T-helper 1 cell treated with Interleukin-12 subunit alpha and Interleukin-12 subunit beta and Interleukin-4 antibody, amounts not matched to agents 30 ng/mL and 1 ng/mL, for 36 hours (primary cell): ENCODE measurements at regions not wholly inside any gene's neighbourhood (a gene's known extent, or its start where the extent isn't known, plus 50 kb on each side); places are given as distances from the start of the nearest gene placed in this dataset.
"Not testable (repeated sequence)": the region's sequence is repeated elsewhere in the genome, so short reads cannot be mapped to it uniquely, and the experiment has no call there.

Experiments
- intact Hi-C: fragments of 100-400 bp; cut with micrococcal nuclease; formaldehyde crosslinking; loops from one replicate; pipeline ENCODE4 v1.15.1; 2024

DNA sequence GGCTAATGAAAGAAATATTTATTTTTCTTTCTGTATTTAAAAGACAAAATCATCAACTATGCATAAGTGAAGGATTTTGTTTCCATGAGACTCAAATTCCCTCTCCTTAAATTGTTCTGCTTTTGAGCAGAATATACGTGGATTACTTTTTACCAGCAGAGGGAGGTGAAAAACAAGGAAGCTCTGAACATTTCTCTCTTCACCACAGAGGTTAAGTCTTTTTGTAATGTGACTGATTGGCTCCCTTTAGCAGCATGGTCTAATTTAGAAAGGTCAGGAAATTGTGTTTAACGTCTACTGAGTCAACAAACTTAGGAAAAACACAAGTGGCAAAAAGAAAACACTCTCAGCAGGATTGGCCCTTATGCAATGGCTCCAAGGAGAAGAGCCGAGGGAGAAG, 55.1 kb upstream of the F9 start:
- intact Hi-C loops: no loop called here

DNA sequence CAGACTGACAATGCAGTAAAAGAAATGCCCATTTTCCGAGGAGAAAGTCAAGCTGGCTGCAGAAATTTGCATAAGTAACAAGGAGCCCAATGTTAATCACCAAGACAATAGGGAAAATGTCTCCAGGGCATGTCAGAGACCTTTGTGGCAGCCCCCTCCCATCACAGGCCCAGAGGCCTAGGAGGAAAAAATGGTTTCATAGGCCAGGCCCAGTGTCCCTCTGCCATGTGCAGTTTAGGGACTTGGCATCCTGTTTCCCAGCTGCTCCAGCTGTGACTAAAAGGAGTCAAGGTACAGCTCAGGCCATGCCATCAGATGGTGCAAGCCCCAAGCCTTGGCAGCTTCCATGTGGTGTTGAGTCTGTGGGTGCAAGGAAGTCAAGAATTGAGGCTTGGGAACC, 68.6 kb upstream of the F9 start:
- intact Hi-C loops: not testable (repeated sequence)

DNA sequence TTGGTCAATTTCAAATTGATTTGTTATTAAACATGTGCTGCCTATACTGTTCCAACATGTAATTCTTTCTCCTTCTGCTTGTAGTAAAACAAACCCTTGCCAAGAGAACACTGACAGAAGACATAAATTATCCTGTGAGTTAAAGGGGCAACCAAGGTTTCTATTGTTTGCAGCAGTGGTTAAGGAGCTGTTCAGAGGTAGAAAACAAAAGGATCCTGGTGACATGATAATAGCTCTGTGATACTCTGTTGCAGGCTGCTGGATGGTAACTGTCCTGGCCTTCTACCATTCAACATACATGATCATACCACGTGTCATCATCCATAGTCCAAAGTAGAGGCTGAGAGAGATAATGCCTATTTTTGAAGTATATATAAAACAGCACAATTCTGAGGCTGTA, 75.8 kb upstream of the F9 start:
- intact Hi-C loops: no loop called here

DNA sequence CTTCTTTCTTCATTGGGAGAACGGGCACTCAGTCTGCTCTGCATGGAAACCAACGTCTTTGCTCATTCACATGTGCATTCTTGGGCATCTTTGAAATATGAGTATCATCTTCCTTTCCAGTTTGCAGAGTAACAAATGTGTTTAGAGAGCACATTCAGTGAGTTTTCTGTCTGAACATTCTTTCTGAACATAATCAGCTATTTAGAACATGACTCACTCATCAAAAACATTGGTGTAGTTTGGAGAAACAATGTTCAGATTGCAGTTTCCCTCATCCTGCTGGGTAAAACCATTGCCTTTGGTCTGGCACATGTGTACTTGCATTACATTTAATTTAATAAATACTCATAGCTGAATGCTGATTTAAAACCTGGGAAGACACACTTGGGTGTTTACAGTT, 81.5 kb upstream of the F9 start:
- intact Hi-C loops: no loop called here

DNA sequence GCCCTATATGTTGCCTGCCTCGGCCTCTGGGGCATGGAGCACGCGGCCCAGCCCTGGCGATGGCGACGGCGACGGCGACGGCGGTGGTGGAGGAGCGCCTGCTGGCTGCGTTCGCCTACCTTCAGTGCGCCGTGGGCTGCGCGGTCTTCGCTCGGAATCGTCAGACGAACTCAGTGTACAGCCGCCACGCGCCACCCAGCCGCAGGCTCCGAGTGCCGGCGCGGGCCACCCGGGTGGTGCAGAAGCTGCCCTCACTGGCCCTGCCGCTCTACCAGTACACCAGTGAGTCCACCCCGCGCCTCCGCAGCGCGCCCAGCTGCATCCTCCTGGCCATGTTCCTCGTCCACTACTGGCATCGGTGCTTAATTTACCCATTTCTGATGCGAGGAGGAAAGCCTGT, 83.7 kb upstream of the F9 start:
- intact Hi-C loops: no loop called here

DNA sequence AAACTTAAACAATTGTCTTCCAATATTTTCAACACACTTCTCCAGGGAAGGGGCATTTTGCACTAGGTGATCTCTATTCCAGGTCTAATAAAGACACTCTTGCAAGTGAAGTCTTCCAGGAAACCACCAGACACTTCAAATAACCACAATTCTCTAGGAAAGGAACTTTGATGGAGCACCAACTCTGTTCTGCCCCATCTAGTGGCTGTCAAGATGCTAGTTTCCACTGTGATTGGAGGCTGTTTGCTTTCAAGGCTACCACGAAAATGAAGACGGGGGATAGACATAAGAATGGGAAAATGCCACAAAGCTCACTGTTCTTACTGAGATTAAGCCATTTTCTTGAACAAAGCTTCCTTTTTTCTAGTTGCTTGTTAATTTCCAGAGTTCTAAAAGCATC, 100.6 kb upstream of the F9 start:
- intact Hi-C loops: no loop called here

DNA sequence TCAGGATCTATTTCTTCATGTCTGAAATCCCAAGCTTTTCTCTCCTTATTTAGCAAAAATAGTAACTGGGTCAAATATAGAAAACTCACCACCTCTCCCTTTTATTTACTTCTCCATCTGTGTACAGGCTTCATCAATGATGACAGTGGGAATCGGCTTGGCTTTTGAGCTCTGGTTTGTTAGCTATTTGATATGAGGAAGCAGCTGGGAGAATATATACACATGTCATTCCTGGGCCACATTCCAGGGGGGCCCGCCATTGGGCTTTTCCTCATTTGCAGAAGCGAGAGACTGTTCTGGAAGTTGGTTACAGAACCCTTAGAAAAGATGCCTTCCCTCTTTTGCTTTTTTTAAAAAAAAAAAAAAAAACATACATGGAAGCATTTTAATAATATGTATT, 107.4 kb upstream of the F9 start:
- intact Hi-C loops: no loop called here

DNA sequence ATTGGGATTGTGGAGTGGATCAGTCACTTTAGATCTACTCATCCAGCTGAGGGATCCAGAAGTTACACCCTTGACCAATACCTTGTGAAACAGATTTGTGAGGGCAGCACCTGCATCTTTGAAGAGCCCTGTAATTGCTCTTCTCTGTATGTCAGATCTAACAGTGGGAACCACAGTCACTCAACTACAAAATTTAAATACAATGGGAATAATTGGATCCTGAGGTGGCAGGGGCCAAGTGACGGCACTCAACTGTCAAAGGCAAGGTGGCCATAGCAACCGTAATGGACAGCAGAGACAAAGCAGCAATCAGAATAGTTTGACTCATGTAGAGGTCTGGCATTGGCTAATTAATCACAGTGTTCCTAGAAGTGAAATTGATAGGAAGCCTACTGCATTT, 132.3 kb upstream of the F9 start:
- intact Hi-C loops: not testable (repeated sequence)

DNA sequence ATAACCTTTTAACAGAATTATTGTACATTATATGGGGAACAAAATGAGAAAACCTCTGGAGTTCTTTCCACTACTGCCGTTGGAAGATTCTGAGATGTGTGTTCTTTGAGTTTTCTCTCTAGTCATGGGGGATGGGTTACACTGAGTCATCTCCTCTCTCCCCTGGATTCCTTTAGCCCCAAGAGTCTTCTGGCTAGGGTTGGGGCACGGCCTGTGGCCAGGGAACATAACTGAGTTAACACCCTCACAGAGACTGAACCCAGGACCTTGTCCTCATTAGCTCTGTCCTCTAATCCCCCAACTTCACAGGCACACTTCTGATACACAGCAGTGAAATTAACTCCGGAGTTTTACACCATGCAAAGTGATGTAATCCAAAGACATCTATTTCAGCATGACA, 142.3 kb upstream of the F9 start:
- intact Hi-C loops: no loop called here

DNA sequence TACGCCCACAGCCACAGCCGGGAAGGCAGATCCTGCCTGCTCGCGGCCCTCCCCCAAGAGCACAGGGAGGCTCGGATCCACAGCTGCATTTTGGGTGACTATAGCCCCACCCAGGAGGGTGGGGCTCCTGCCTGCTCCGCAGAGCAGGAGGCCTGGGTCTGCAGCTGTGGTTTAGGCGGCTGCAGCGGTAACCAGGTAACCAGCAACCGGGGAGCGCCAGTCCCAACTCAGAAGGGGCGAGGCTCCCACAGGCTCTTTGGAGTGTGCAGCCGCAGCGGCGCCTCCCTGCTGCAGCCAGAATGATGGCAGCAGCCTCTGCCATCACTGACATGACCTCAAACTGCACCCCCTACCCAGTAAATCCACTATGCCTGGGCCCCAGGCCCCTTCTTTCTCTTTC, 148.0 kb upstream of the F9 start:
- intact Hi-C loops: no loop called here

DNA sequence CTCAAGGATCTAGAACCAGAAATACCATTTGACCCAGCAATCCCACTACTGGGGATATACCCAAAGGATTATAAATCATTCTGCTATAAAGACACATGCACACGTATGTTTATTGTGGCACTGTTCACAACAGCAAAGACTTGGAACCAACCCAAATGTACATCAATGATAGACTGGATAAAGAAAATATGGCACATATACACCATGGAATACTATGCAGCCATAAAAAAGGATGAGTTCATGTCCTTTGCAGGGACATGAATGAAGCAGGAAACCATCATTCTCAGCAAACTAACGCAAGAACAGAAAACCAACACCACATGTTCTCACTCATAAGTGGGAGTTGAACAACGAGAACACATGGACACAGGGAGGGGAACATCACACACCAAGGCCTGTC, 154.0 kb upstream of the F9 start:
- intact Hi-C loops: not testable (repeated sequence)

DNA sequence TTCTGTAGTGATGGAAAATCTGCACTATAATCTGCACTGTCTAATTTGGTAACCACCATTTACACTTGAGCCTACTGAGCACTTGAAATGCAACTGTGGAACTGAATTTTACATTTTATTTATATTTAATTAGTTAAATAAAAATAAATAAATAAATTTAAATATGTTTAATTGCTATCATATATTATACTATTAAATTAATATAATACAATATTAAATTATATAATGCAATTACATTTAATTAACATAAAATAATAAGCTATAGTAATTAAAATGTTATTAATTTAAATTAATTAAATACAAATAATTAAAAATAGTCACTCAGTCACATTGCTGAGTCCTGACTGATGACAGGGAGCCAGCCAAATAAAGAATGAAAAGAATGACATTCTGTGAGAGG, 170.2 kb upstream of the F9 start:
- intact Hi-C loops: no loop called here

DNA sequence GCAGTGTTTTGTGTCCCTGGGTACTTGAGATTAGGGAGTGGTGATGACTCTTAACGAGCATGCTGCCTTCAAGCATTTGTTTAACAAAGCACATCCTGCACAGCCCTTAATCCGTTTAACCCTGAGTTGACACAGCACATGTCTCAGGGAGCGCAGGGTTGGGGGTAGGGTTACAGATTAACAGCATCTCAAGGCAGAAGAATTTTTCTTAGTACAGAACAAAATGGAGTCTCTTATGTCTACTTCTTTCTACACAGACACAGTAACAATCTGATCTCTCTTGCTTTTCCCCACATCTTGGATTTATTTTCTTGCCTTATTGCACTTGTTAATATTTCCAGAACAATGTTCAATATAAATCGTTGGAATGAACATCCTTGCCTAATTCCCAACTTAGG, 187.9 kb upstream of the F9 start:
- intact Hi-C loops: not testable (repeated sequence)

DNA sequence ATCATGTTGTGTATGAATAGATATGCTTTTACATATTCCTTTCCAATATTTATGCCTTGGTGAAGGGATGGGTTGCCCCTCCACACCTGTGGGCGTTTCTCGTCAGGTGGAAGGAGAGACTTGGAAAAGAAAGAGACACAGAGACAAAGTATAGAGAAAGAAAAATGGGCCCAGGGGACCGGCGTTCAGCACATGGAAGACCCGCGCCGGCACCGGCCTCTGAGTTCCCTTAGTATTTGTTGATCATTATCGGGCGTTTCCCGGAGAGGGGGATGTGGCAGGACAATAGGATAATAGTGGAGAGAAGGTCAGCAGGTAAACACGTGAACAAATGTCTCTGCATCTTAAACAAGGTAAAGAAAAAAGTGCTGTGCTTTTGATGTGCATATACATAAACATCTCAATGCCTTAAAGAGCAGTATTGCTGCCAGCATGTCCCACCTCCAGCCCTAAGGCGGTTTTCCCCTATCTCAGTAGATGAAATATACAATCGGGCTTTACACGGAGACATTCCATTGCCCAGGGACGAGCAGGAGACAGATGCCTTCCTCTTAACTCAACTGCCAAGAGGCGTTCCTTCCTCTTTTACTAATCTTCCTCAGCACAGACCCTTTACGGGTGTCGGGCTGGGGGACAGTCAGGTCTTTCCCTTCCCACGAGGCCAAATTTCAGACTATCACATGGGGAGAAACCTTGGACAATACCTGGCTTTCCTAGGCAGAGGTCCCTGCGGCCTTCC, 188.5 kb upstream of the F9 start:
- intact Hi-C loops: not testable (repeated sequence)

DNA sequence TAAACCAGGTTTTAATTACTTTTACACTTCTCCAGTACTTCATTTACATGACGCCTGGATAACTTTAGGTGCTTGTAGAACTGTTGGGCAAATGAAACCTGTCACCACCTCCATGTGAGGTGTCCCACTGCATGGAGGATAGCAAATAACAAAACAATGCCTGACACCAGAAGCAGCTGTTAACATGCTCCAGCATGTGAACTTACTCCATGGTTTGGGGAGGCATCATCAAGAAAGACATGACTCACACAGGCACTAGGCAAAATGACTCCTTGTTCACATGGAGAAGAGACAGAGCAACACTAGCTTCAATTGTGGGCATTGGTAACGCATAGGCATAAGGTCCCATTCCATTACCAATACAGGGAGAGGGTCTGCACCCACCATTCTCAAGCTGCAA, 198.1 kb upstream of the F9 start:
- intact Hi-C loops: no loop called here

DNA sequence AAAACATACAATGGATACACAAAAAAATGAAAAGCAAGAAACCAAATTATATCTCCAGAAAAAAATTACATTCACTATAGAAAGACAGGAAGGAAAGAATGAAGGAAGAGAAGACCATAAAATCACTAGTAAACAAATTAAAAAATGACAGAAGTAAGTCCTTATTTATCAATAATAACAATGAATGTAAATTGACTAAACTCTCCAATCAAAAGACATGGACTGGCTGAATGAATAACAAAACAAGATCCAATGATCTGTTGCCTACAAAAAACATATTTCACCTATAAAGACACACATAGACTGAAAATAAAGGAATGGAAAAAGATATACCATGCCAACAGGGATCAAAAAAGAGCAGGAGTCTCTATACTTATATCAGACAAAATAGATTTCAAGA, 203.2 kb upstream of the F9 start:
- intact Hi-C loops: no loop called here

DNA sequence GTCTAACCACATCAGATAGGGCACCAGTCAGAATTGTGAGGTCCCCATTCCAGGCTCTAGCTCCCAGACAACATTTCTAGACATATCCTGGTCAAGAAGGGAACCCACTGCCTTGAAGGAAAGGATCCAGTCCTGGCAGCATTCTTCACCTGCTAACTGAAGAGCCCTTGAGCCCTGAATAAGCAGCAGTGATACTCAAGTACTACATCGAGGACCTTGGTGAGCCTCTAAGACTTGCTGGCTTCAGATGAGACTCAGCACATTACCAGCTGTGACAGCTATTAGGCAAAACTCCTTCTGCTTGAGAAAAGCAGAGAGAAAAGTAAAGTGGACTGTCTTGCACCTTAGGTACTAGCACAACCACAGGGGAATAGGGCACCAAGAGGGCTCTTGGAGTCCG, 205.8 kb upstream of the F9 start:
- intact Hi-C loops: no loop called here

DNA sequence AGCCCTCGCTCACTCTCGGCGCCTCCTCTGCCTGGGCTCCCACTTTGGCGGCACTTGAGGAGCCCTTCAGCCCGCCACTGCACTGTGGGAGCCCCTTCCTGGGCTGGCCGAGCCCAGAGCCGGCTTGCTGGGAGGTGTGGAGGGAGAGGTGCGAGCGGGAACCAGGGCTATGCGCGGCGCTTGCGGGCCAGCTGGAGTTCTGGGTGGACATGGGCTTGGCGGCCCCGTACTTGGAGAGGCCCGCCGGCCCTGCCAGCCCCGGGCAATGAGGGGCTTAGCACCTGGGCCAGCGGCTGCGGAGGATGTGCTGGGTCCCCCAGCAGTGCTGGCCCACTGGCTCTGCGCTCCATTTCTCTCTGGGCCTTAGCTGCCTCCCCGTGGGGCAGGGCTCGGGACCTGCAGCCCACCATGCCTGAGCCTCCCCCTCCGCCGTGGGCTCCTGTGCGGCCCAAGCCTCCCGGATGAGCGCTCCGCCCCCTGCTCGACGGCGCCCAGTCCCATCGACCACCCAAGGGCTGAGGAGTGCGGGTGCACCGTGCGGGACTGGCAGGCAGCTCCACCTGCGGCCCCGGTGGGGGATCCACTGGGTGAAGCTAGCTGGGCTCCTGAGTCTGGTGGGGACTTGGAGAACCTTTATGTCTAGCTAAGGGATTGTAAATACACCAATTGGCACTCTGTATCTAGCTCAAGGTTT, 209.7 kb upstream of the F9 start:
- intact Hi-C loops: not testable (repeated sequence)

DNA sequence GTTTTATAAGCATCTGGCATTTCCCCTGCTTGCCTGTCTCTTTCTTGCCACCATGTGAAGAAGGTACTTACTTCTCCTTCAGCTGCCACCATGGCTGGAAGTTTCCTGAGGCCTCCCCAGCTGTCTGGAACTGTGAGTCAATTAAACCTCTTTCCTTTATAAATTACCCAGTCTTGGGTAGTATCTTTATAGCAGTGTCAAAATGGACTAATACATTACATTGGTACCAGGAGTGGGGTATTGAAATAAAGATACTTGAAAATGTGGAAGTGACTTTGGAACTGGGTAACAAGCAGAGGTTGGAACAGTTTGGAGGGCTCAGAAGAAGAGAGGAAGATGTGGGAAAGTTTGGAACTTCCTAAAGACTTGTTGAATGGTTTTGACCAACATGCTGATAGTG, 223.9 kb upstream of the F9 start:
- intact Hi-C loops: not testable (repeated sequence)

DNA sequence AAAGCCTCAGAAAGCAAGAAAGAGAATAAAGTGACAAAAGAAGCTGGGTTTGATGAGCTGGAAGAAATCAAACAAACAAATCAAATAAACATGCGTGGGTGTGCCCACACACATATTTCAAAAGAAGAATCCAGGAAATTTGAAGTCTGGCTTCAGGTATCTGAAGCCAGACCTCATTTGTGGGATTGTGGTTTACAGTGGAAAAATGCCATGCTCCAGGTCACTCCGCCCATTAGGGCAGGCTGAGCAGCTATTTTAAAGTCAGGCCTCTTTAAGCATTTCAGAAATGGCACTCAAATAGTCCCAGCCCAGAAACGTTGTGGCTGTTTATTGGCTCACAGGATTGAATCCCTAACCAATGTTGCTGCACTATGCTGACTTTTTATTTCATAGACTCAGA, 226.1 kb upstream of the F9 start:
- intact Hi-C loops: no loop called here

DNA sequence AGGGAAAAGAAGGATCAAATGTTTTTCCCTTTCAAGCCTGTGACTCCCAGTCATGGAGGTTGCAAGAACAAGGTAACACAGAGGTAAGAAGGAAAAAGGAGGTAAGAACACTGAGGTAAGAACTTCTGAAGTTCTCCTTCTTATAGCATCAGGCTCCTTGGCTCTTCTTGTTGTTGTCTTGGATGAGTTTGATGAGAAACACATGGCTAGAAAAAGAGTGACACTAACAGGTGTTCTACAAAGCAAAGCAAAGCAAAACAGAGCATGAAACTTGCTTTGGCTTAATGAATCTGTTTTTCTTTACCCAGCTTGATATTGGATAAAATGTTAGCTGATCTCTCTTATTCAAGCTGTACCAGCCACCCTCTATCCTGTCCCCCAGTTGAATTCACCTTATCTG, 231.2 kb upstream of the F9 start:
- intact Hi-C loops: no loop called here

DNA sequence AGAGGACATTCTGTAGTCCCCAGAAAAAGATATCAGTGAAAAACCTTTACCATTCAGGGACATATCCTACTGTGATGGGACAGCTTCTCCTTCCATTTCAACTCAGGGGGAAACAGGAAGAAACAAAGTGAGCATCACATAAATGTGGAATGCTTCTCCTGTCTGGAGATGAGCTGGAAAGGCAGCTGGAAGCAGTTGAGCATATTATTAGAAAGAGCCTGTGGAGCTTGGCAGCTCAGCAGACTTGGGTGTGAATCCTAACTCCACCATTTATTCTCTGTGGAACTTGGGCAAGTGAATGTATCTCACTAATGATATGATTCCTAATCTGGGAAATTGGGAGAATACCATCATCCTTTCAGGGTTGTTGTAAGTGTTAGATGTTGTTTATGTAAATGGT, 232.1 kb upstream of the F9 start:
- intact Hi-C loops: no loop called here

DNA sequence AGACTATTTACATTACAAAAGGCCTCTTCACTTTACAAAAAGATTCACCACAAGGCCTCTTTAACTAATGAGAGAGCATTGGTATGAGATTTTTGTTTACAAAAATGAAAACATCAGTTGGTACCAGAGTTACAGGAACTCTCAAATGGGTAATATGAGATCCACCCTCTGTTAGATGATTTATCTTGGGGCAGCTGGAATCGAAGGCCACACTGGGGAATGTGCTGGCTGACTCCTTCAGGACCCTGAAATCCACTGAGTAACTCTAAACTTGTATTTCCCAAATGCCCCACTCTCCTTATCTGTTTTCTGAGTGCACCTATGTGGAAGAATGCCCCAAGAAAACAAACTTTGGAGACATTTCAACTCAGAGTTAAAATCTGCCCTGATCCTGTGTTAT, 232.9 kb upstream of the F9 start:
- intact Hi-C loops: no loop called here
